Stomach (tissue), 8 donors: ENCODE measurements at regions not wholly inside any gene's neighbourhood (a gene's known extent, or its start where the extent isn't known, plus 50 kb on each side); places are given as distances from the start of the nearest gene placed in this dataset.

Source experiments
- DNase-seq, 2 donors: peaks; one replicate each; pipeline versions ENCODE4 v3.0.0 to v3.0.0-alpha.2; 2013 to 2019
- H3K27ac ChIP-seq, 5 donors: fragments of 200-600 bp in 4 of 5; sonication (generic) in 4 of 5; one replicate each; pipeline ENCODE4 v1.5.1; 2013 to 2019; ENCODE audit warnings: mild to moderate bottlenecking in 1 of 5, moderate library complexity in 1 of 5
- H3K27me3 ChIP-seq, 3 donors: fragments of 200-600 bp; sonication (generic); one replicate each; pipeline ENCODE4 v1.5.1; 2017 to 2019; ENCODE audit warnings: mixed run types in 1 of 3
- H3K36me3 ChIP-seq, 4 donors: fragments of 200-600 bp; sonication (generic); 1 replicate in 3 of 4; 2 replicates in 1 of 4; pipeline ENCODE4 v1.5.1; 2016 to 2019
- H3K4me1 ChIP-seq, 4 donors: fragments of 200-600 bp; sonication (generic); one replicate each; pipeline ENCODE4 v1.5.1; 2016 to 2019
- H3K4me3 ChIP-seq, 4 donors: fragments of 200-600 bp; sonication (generic) in 3 of 4; one replicate each; pipeline ENCODE4 v1.5.1; 2016 to 2019; ENCODE audit warnings: mild to moderate bottlenecking in 1 of 4
- H3K9me3 ChIP-seq, 4 donors: fragments of 200-600 bp; sonication (generic); one replicate each; pipeline ENCODE4 v1.5.1; 2016 to 2019
- CTCF ChIP-seq, 7 experiments: fragments of 450-650 bp in 4 of 7; fragments of 200-600 bp in 3 of 7; sonication (generic) in 3 of 7; IDR thresholded peaks; one replicate each; pipeline ENCODE4 v1.5.1; 2016 to 2019; ENCODE audit warnings: antibody characterized with exemption in 7 of 7, control low read depth in 2 of 7, mild to moderate bottlenecking in 1 of 7
- EP300 ChIP-seq: sonication (generic); formaldehyde crosslinking; IDR thresholded peaks from one replicate; pipeline ENCODE4 v1.6.1; 2017; ENCODE audit warnings: antibody characterized with exemption
- POLR2A ChIP-seq, 4 donors: fragments of 450-650 bp; IDR thresholded peaks; one replicate each; pipeline ENCODE4 v1.6.1; 2016; ENCODE audit warnings: antibody characterized with exemption in 4 of 4, control low read depth in 2 of 4, mild to moderate bottlenecking in 1 of 4, moderate library complexity in 1 of 4
- POLR2AphosphoS5 ChIP-seq, 3 donors: sonication (generic); formaldehyde crosslinking; IDR thresholded peaks; one replicate each; pipeline ENCODE4 v1.6.1; 2016; ENCODE audit warnings: antibody characterized with exemption in 3 of 3
- WGBS, 5 donors: extraction: QIAGEN DNeasy Blood & Tissue Kit in 3 of 5; methylation state at CpG; one replicate each; pipeline versions ENCODE4 v1.1.5 to v1.1.7; 2013 to 2018; 5-methylcytosine and 5-hydroxymethylcytosine counted together
- intact Hi-C: fragments of 100-400 bp; cut with DNase I; formaldehyde crosslinking; loops from one replicate; pipeline ENCODE4 v1.15.1; 2023; ENCODE audit warnings: low total_unique reads
- donor health status: healthy with polysubstance abuse.
- donor health status: Bipolar disorder and iron deficiency.
- donor health status: healthy.

GRCh38 chr21:35649186-35649585 is 411.1 kb downstream of the SETD4 start:
- 22 to 45% (median 32%) methylated on average over 4 of the region's 4 CpGs for WGBS, 5 donors
- H3K4me3 ChIP-seq, result no peak overlapping the region
- peaks cover 0 to 21% (median 0%) of the 10 kb centered on the region in 3 donors for H3K27me3 ChIP-seq
- TF ChIP-seq POLR2A (IDR thresholded peaks at IDR 0.05) (no peak), POLR2AphosphoS5 (IDR thresholded peaks at IDR 0.05) (no peak), CTCF (IDR thresholded peaks at IDR 0.05) (no peak), EP300 (no peak)
- peak in 1 of 2 donors; percentile 9 for DNase-seq
- no peaks in the 10 kb centered on the region for H3K9me3 ChIP-seq
- no peaks in the 10 kb centered on the region for H3K36me3 ChIP-seq
- no peak overlapping the region for H3K27ac ChIP-seq
- H3K4me1 ChIP-seq, result peaks cover 0 to 10% (median 0%) of the 10 kb centered on the region in 4 donors
- intact Hi-C loops, result no loop called here

- Histone ChIP-seq H3K36me3 (no peaks in the 10 kb centered on the region), H3K4me1 (peaks cover 0 to 10% (median 0%) of the 10 kb centered on the region in 4 donors), H3K4me3 (no peak overlapping the region), H3K27me3 (peaks cover 0 to 21% (median 0%) of the 10 kb centered on the region in 3 donors), H3K27ac (no peak overlapping the region), H3K9me3 (no peaks in the 10 kb centered on the region)
- 25 to 49% (median 41%) methylated on average over 2 of the region's 2 CpGs for whole genome bisulfite sequencing, 5 donors
- peak in 1 of 2 donors; percentile 74 for DNase-seq
- TF ChIP-seq EP300 (no peak), CTCF (IDR thresholded peaks at IDR 0.05) (no peak), POLR2A (IDR thresholded peaks at IDR 0.05) (no peak), POLR2AphosphoS5 (IDR thresholded peaks at IDR 0.05) (no peak)
- intact Hi-C loops, result no loop called here
Observed at GRCh38 chr21:35648512-35648911, 411.8 kb downstream of the SETD4 start.

GRCh38 chr21:35646606-35647005 is 413.7 kb downstream of the SETD4 start:
- WGBS, 5 donors, result 88 to 94% (median 92%) methylated on average over 2 of the region's 2 CpGs
- TF ChIP-seq EP300, result no peak
- no peak for TF ChIP-seq POLR2A (IDR thresholded peaks at IDR 0.05)
- TF ChIP-seq POLR2AphosphoS5 (IDR thresholded peaks at IDR 0.05), result no peak
- TF ChIP-seq CTCF (IDR thresholded peaks at IDR 0.05), result no peak
- Histone ChIP-seq H3K4me3 (no peak overlapping the region), H3K9me3 (no peaks in the 10 kb centered on the region), H3K4me1 (peaks cover 0 to 10% (median 0%) of the 10 kb centered on the region in 4 donors), H3K27ac (no peak overlapping the region), H3K27me3 (peaks cover 0 to 21% (median 0%) of the 10 kb centered on the region in 3 donors), H3K36me3 (no peaks in the 10 kb centered on the region)
- no peak for DNase-seq
- intact Hi-C loops, result no loop called here

- WGBS, 5 donors, result 85 to 98% (median 93%) methylated on average over 2 of the region's 2 CpGs
- no peak overlapping the region for H3K27ac ChIP-seq
- H3K36me3 ChIP-seq, result no peaks in the 10 kb centered on the region
- H3K9me3 ChIP-seq, result no peaks in the 10 kb centered on the region
- intact Hi-C loops, result no loop called here
- peaks cover 0 to 19% (median 0%) of the 10 kb centered on the region in 3 donors for H3K27me3 ChIP-seq
- H3K4me1 ChIP-seq, result peaks cover 0 to 10% (median 0%) of the 10 kb centered on the region in 4 donors
- DNase-seq, result no peak
- H3K4me3 ChIP-seq, result no peak overlapping the region
- TF ChIP-seq CTCF (IDR thresholded peaks at IDR 0.05) (no peak), EP300 (no peak), POLR2AphosphoS5 (IDR thresholded peaks at IDR 0.05) (no peak), POLR2A (IDR thresholded peaks at IDR 0.05) (no peak)
Observed at GRCh38 chr21:35645991-35646390, 414.3 kb downstream of the SETD4 start.
